ENCODE measurements at regions not wholly inside any gene's neighbourhood (a gene's known extent, or its start where the extent isn't known, plus 50 kb on each side); places are given as distances from the start of the nearest gene placed in this dataset.

DNA sequence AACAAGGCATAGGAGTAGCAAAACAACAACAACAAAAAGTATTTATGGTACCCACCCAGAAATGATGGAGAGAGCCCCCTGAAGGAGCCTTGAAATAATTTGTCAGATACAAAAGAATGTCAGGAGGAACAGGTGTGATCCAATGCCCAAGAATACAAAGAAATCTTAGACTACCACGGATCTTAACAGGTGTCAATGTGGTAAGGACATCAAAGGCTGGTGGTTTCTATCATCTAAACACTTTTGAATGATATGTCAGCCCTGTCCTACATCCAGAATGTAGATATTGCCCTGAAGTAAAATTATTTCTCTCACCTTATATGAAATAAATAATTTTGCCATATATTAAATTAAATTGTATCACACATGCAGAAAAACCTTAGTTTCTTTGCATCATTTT is 386.4 kb upstream of the ANO5 start:
- Mint-ChIP-seq H3K27ac (no peak overlapping the region), H3K27me3 (ENCODE audit: low read depth in 3 of 3) (no peaks in the 10 kb centered on the region), H3K4me1 (peaks cover 15% of the 10 kb centered on the region), H3K4me3 (no peak overlapping the region), H3K9me3 (peaks cover 6 to 22% (median 14%) of the 10 kb centered on the region in 7 donors), H3K36me3 (no peaks in the 10 kb centered on the region)
- DNase-seq: no peak
- H3K79me2 ChIP-seq (ENCODE audit: insufficient read depth, low read length): no peaks in the 10 kb centered on the region
- intact Hi-C loops (cut with micrococcal nuclease): no loop called here
- H3K9me3 ChIP-seq (replicated peaks in 1 of 2; ENCODE audit: control insufficient read depth in 1 of 2, insufficient read depth in 1 of 2, low read length in 2 of 2): peaks cover 9 to 12% of the 10 kb centered on the region in 2 donors
- no peak overlapping the region for H3K27ac ChIP-seq (ENCODE audit: low read depth in 1 of 2, low read length in 2 of 2)
- H3K9ac ChIP-seq (ENCODE audit: insufficient read depth, low read length, poor library complexity, severe bottlenecking): no peak overlapping the region
- H3K4me2 ChIP-seq (replicated peaks; ENCODE audit: extremely low read depth, low read length, poor library complexity, severe bottlenecking): no peak overlapping the region
- H3K27me3 ChIP-seq (ENCODE audit: control insufficient read depth in 2 of 2, insufficient read depth in 2 of 2, low read length in 2 of 2): no peaks in the 10 kb centered on the region
- no CpG with 5 or more reads among the region's 1 CpG for WGBS (ENCODE audit: insufficient coverage)
- no peaks in the 10 kb centered on the region for H4K20me1 ChIP-seq (ENCODE audit: insufficient read depth, low read length)
- H3K36me3 ChIP-seq (replicated peaks in 1 of 2; ENCODE audit: control insufficient read depth in 1 of 2, insufficient read depth in 2 of 2, low read length in 2 of 2): no peaks in the 10 kb centered on the region
- no peak overlapping the region for H3K4me3 ChIP-seq (replicated peaks in 1 of 3; ENCODE audit: low read depth in 2 of 3, low read length in 3 of 3)
- TF ChIP-seq, protein P1, sequence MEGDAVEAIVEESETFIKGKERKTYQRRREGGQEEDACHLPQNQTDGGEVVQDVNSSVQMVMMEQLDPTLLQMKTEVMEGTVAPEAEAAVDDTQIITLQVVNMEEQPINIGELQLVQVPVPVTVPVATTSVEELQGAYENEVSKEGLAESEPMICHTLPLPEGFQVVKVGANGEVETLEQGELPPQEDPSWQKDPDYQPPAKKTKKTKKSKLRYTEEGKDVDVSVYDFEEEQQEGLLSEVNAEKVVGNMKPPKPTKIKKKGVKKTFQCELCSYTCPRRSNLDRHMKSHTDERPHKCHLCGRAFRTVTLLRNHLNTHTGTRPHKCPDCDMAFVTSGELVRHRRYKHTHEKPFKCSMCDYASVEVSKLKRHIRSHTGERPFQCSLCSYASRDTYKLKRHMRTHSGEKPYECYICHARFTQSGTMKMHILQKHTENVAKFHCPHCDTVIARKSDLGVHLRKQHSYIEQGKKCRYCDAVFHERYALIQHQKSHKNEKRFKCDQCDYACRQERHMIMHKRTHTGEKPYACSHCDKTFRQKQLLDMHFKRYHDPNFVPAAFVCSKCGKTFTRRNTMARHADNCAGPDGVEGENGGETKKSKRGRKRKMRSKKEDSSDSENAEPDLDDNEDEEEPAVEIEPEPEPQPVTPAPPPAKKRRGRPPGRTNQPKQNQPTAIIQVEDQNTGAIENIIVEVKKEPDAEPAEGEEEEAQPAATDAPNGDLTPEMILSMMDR (IDR thresholded peaks at IDR 0.05): no peak
- H3K4me1 ChIP-seq (ENCODE audit: control insufficient read depth in 1 of 2, insufficient read depth in 2 of 2, low read length in 2 of 2): peaks cover 0 to 6% of the 10 kb centered on the region in 2 donors
- no peak overlapping the region for H2AFZ ChIP-seq (ENCODE audit: insufficient read depth, low read depth, low read length, poor library complexity, severe bottlenecking)

DNA sequence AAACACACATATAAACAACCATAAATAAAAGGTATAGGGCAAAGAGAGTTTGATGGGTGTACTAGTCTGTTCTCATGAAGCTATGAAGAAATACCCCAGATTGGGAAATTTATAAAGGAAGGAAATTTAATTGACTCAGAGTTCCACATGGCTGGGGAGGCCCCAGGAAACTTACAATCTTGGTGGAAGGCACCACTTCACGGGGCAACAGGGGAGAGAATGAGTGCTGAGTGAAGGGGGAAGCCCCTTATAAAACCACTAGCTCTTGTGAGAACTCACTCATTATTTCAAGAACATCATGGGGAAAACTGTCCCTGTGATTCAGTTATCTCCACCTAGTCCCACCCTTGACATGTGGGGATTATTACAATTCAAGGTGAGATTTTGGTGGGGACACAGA is 385.9 kb upstream of the ANO5 start:
- H3K27me3 Mint-ChIP-seq (ENCODE audit: low read depth in 3 of 3): no peaks in the 10 kb centered on the region
- H3K4me3 Mint-ChIP-seq: no peak overlapping the region
- H3K4me1 Mint-ChIP-seq: peaks cover 15% of the 10 kb centered on the region
- H3K27ac Mint-ChIP-seq: no peak overlapping the region
- Histone ChIP-seq H3K27ac (ENCODE audit: low read depth in 1 of 2, low read length in 2 of 2) (no peak overlapping the region), H3K9me3 (replicated peaks in 1 of 2; ENCODE audit: control insufficient read depth in 1 of 2, insufficient read depth in 1 of 2, low read length in 2 of 2) (peaks cover 9 to 14% of the 10 kb centered on the region in 2 donors), H3K27me3 (ENCODE audit: control insufficient read depth in 2 of 2, insufficient read depth in 2 of 2, low read length in 2 of 2) (no peaks in the 10 kb centered on the region), H3K36me3 (replicated peaks in 1 of 2; ENCODE audit: control insufficient read depth in 1 of 2, insufficient read depth in 2 of 2, low read length in 2 of 2) (no peaks in the 10 kb centered on the region), H3K4me1 (ENCODE audit: control insufficient read depth in 1 of 2, insufficient read depth in 2 of 2, low read length in 2 of 2) (peaks cover 0 to 6% of the 10 kb centered on the region in 2 donors), H3K9ac (ENCODE audit: insufficient read depth, low read length, poor library complexity, severe bottlenecking) (no peak overlapping the region), H2AFZ (ENCODE audit: insufficient read depth, low read depth, low read length, poor library complexity, severe bottlenecking) (no peak overlapping the region), H4K20me1 (ENCODE audit: insufficient read depth, low read length) (no peaks in the 10 kb centered on the region), H3K4me2 (replicated peaks; ENCODE audit: extremely low read depth, low read length, poor library complexity, severe bottlenecking) (no peak overlapping the region), H3K79me2 (ENCODE audit: insufficient read depth, low read length) (no peaks in the 10 kb centered on the region), H3K4me3 (replicated peaks in 1 of 3; ENCODE audit: low read depth in 2 of 3, low read length in 3 of 3) (no peak overlapping the region)
- TF ChIP-seq, protein P1 (IDR thresholded peaks at IDR 0.05): no peak
- WGBS (ENCODE audit: insufficient coverage): no CpG with 5 or more reads among the region's 1 CpG
- DNase-seq: peak in 1 of 3 donors; percentile 14
- H3K9me3 Mint-ChIP-seq: peaks cover 6 to 20% (median 14%) of the 10 kb centered on the region in 7 donors
- H3K36me3 Mint-ChIP-seq: no peaks in the 10 kb centered on the region
- intact Hi-C loops (cut with micrococcal nuclease): no loop called here

All from CD14-positive monocyte (primary cell).